ENCODE measurements at regions not wholly inside any gene's neighbourhood (a gene's known extent, or its start where the extent isn't known, plus 50 kb on each side); places are given as distances from the start of the nearest gene placed in this dataset.

DNA sequence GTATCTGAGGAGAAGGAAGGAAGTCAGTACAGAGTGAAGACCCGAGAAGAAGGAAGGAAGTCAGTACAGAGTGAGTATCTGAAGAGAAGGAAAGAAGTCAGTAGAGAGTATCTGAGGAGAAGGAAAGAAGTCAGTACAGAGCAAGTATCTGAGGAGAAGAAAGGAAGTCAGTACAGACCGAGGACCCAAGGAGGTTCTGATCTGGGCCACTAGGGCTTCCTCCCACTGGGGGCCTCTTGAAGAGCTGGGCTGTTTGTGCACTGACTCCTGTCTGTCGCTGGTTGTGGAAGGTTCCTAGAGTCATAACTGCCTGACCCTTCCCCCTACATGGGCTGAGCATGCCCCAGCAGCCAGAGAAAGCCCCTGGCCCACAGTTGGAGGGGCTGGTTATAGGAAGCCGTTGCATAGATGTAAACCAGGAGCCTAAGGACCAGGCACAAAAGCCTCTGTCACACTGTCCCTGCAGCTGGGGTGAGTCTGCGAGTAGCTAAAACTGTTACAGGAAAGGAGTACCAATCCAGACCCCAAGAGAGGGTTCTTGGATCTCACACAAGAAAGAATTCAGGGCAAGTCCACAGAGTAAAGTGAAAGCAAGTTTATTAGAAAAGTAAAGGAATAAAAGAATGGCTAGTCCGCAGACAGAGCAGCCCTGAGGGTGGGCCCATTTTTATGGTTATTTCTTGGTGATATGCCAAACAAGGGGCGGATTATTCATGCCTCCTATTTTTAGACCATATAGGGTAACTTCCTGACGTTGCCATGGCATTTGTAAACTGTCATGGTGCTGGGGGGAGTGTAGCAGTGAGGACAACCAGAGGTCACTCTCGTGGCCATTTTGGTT, 395.9 kb downstream of the PREX1 start:
- H3K4me3 ChIP-seq (ENCODE audit: low read length), result no peak overlapping the region
- H3K27me3 Mint-ChIP-seq (ENCODE audit: insufficient read depth), result no peaks in the 10 kb centered on the region

GRCh38 chr20:48426630-48427029, 401.2 kb downstream of the PREX1 start:
- Histone ChIP-seq H3K36me3 (ENCODE audit: control insufficient read depth, insufficient read depth, low read length) (no peaks in the 10 kb centered on the region), H3K27me3 (ENCODE audit: control insufficient read depth, insufficient read depth, low read length, poor library complexity, severe bottlenecking) (no peaks in the 10 kb centered on the region), H3K27ac (ENCODE audit: low read depth, low read length) (no peak overlapping the region), H3K9me3 (ENCODE audit: control insufficient read depth, low read length) (no peaks in the 10 kb centered on the region), H3K4me1 (ENCODE audit: control insufficient read depth, insufficient read depth, low read length) (no peaks in the 10 kb centered on the region), H3K4me3 (ENCODE audit: low read length) (no peak overlapping the region), H3K9ac (ENCODE audit: extremely low read depth, low read length, poor library complexity, severe bottlenecking) (no peak overlapping the region)
- Mint-ChIP-seq H3K27ac (no peak overlapping the region), H3K4me1 (no peaks in the 10 kb centered on the region), H3K4me3 (no peak overlapping the region), H3K36me3 (ENCODE audit: low read depth) (no peaks in the 10 kb centered on the region), H3K9me3 (no peaks in the 10 kb centered on the region), H3K27me3 (ENCODE audit: insufficient read depth) (no peaks in the 10 kb centered on the region)
- no peak for TF ChIP-seq CTCF (conservative IDR thresholded peaks at IDR 0.05)
- WGBS, 2 experiments (ENCODE audit: insufficient coverage in 1 of 2, insufficient read length in 1 of 2), result 100% methylated on average over 1 of the region's 1 CpG; no CpG with 5 or more reads in 1 of the 2 experiments
- no peak for DNase-seq

More for the DNA sequence above, 395.9 kb downstream of the PREX1 start:
- H3K36me3 Mint-ChIP-seq (ENCODE audit: low read depth), result no peaks in the 10 kb centered on the region
- Histone ChIP-seq H3K27me3 (ENCODE audit: control insufficient read depth, insufficient read depth, low read length, poor library complexity, severe bottlenecking) (no peaks in the 10 kb centered on the region), H3K9me3 (ENCODE audit: control insufficient read depth, low read length) (no peaks in the 10 kb centered on the region), H3K36me3 (ENCODE audit: control insufficient read depth, insufficient read depth, low read length) (no peaks in the 10 kb centered on the region), H3K9ac (ENCODE audit: extremely low read depth, low read length, poor library complexity, severe bottlenecking) (no peak overlapping the region), H3K4me1 (ENCODE audit: control insufficient read depth, insufficient read depth, low read length) (no peaks in the 10 kb centered on the region), H3K27ac (ENCODE audit: low read depth, low read length) (no peak overlapping the region)
- no peak overlapping the region for H3K27ac Mint-ChIP-seq
- H3K4me1 Mint-ChIP-seq, result no peaks in the 10 kb centered on the region
- DNase-seq, result no peak
- no peak for TF ChIP-seq CTCF (conservative IDR thresholded peaks at IDR 0.05)
- no peaks in the 10 kb centered on the region for H3K9me3 Mint-ChIP-seq
- no peak overlapping the region for H3K4me3 Mint-ChIP-seq
- WGBS, 2 experiments (ENCODE audit: insufficient coverage in 1 of 2, insufficient read length in 1 of 2), result 91% methylated on average over 6 to 9 of the region's 9 CpGs

DNA sequence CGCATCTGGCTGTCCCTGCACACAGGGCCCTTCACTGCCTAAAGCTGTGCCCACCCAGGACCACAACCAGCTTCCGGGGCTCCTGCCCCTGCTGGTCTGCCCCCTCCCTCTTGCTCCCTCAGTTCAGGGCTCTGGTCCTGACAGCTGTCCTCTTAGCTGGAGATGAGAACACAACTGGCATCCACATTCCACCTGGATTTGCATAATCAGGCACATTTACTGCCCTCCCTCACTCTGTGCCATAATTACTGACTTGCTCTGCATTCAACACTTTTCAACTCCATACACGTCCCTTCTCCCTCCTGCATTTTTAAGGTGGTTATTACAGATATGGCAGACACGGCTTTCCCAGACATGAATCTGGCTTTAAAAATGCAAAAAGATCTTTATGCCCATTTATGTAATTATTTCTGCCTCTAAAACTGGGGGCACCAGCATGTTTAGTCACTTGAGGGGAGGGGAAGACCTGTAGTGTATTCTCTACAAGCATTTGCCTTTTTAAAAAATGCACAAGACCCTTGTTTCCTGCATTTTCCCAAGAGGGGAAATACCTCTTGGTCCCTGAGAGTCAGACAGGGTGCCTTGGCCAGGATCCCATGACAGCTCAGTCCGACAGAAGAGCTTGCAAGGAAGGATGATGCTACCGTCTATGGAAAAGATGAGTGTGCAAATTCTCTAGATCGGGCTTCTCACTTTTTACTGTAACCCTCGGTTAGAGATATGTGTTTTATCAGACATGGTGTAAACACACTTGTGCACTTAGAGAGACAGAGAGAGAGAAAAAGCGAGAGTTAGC, 401.8 kb downstream of the PREX1 start:
- WGBS, 2 experiments (ENCODE audit: insufficient coverage in 1 of 2, insufficient read length in 1 of 2), result 69 to 80% methylated on average over 6 to 9 of the region's 9 CpGs

More for the DNA sequence above, 401.8 kb downstream of the PREX1 start:
- H3K9me3 ChIP-seq (ENCODE audit: control insufficient read depth, low read length), result no peaks in the 10 kb centered on the region
- H3K36me3 ChIP-seq (ENCODE audit: control insufficient read depth, insufficient read depth, low read length), result no peaks in the 10 kb centered on the region
- TF ChIP-seq CTCF (conservative IDR thresholded peaks at IDR 0.05), result no peak
- no peak overlapping the region for H3K9ac ChIP-seq (ENCODE audit: extremely low read depth, low read length, poor library complexity, severe bottlenecking)
- H3K4me1 ChIP-seq (ENCODE audit: control insufficient read depth, insufficient read depth, low read length), result no peaks in the 10 kb centered on the region
- H3K4me1 Mint-ChIP-seq, result no peaks in the 10 kb centered on the region
- no peak overlapping the region for H3K4me3 Mint-ChIP-seq
- H3K9me3 Mint-ChIP-seq, result no peaks in the 10 kb centered on the region
- no peaks in the 10 kb centered on the region for H3K27me3 Mint-ChIP-seq (ENCODE audit: insufficient read depth)
- no peak overlapping the region for H3K27ac ChIP-seq (ENCODE audit: low read depth, low read length)
- no peak for DNase-seq
- H3K36me3 Mint-ChIP-seq (ENCODE audit: low read depth), result no peaks in the 10 kb centered on the region
- no peak overlapping the region for H3K27ac Mint-ChIP-seq
- H3K27me3 ChIP-seq (ENCODE audit: control insufficient read depth, insufficient read depth, low read length, poor library complexity, severe bottlenecking), result no peaks in the 10 kb centered on the region
- H3K4me3 ChIP-seq (ENCODE audit: low read length), result no peak overlapping the region
